Stimulated activated CD8-positive, alpha-beta memory T cell treated with anti-CD3 and anti-CD28 coated beads, Interleukin-12 subunit alpha, Interleukin-12 subunit beta, amount 100 ng/mL, for 1 hour (primary cell): ENCODE measurements at regions not wholly inside any gene's neighbourhood (a gene's known extent, or its start where the extent isn't known, plus 50 kb on each side); places are given as distances from the start of the nearest gene placed in this dataset.

Experiments
- DNase-seq: peaks from one replicate; pipeline ENCODE4 v3.0.0-alpha.2; 2020; ENCODE audit warnings: low read depth

DNA sequence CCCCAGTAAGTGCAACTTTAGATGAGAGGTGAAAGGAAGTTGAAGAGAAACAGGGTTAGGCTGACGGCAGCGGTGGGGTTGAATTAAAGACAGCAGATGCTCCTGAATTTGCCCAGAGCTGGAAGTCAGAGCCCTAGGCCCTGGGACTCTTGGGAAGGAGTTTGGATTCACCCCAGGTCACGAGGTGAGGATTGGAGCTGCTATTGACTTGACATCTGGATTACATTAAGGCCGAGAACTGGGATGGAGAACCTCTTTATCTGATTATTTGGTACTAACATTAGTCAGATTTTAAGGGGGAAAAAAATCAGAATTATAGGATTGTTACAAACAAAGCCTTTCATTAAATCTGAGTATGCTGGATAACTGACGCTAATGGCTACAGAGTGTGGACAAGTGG lies 367.2 kb downstream of the ZNF536 start:
- no peak for DNase-seq

DNA sequence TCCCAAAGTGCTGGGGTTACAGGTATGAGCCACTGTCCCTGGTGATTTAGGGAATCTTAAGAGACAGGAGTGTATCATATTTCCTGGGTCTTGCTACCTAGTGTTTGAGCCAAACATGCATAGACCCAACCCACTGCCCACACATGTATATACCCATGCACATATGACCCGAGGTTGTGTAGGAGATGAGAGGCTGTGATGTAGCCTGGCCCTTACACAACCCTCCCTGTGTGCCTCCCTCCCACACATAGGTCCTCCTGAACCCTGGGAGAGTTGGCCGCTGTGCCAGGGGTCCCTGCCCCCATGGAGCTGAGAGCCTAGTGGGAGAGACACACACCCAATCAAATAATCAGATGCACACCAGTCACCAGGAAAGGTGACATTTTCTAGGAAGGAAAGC lies 365.9 kb downstream of the ZNF536 start:
- DNase-seq: no peak

DNA sequence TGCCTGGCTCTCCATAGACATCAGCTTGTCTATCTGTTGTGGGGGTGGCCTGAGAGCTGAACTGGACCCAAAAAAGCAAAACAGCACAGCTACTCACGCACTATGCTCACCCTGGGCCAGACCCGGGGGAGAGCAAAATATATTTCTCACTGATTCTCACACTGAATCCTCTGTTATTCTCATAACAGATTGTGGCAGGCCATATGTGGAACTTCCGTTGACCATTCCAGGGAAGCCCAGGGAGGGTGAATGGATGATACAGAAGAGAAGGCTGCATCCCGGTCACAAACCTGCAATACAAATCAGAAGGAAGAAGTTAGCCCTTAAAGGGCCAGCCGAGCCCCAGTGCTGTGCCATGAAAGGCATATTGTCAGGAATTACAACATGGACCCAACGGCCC lies 362.5 kb downstream of the ZNF536 start:
- no peak for DNase-seq

DNA sequence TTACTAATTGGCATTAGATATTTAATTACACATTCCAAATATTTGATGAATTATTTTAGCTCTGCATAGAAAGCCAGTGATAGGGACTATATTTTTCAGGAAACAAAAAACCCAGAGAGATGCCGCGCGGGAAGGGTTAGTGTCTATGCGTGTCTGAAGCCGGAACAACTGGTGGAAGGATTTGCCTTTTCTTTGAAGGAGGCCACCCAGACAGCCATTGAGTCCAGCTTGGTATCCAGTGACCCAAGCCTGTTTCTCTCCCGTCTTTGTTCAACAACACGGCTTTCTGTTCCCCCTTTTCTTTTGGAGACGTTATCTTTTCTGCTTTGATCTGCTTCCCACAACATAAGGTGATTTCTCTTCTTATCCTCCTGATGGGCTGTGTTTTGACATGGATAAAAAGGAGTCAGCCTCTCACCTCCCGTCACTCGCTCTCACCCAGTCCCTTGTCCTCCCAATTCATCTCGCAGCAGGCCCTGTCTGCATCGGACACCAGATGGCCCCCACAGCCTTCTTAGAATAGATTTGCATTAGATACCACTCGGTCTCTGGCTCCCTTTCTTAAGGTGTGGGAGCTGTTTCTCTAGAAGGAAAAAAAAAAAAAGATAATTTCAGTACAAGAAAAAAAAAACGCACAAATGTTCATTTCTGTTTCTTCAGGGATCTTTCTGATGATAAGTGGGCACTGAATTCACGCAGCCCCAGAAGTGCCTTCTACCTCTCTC lies 361.8 kb downstream of the ZNF536 start:
- no peak for DNase-seq

DNA sequence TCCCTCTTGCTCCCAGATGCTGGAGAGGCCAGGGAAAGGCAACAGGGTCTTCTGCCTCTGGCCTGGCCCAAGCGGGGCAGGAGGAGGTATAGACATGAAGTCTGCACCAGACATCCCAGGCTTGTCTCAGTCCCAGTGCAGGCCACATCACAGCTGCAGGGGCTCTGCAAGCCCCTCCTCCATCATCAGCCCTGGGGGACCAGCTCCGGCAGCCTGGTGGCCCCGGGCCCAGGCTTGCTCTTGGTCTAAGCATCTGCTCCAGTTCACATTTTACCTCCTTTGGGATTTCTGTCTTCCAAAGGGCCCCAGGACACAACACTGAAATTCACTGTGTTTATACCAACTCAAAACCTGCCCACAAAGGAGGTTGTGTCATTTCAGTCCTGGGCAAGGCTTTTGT lies 359.4 kb downstream of the ZNF536 start:
- DNase-seq: no peak

DNA sequence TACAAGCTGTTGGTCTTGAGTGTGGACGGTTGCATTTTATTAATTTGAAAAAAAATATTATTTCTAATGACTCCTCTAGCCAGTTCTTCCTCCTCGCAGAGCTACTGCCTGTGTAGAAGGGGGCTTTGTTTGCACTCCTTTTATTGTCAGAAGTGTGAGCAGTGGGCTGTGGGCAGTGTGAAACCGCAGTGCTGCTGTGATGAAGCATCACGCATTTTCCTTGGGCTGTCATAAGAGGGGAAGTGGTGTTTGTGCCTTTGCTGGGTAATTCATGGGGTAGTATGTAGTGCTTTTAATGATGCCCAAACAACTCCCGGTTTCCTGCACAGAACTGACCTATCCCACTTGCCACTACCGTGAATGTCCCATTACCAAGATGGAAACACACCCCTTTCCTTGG lies 357.3 kb downstream of the ZNF536 start:
- no peak for DNase-seq

DNA sequence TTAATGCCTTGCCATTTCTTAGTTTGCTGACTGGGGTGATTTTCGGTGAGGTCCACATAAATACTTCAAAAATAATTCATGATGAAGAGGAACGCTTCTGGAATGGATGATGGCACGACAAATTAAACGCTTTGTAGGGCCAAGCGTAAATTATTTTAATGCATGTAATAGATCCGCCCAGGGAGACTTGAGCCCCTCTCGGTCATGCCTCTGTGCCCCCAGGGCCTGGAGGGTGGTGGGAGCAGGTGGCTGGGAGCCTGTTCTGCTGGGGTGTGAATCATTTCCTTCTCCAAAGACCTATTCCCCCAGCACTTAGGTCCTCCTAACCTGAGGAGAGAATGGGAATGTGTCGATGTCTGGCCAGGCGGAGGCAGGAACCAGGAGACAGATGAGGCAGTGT lies 350.6 kb downstream of the ZNF536 start:
- no peak for DNase-seq

DNA sequence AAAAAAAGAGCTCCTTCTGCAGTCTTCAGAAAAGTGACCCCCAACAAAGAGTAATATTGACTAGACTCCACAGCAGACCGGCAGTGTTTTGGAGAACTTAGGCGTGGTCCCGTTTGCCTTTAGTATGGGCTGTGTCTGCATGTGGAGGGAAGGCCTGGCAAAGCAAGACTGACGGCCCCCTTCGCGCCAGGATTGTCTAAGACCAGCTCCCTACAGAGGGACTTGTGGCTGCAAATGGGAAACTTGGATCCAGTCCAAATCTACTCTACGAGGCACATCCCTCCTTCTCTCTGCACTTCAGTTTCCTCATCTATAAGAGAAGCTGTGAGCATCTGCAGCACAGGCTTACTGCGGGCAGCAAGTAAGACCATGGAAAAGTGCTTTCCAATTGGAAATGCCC lies 350.0 kb downstream of the ZNF536 start:
- DNase-seq: no peak

DNA sequence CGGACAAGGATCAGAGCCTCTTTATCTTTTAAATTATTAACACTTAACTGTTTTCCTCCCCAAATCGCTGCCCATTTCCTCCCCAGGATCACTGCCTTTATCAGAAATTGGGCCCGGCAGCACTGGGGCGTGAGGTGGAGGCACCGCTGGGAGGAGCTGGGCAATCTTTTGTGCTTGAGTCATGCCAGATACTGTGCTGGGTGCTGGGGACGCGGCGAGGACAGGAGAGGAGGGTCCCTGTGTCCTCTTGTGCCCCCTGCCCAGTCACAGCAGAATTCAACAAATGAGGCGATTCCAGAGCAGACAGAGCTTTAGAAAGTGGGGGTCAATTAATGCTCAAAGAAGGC lies 347.8 kb downstream of the ZNF536 start:
- no peak for DNase-seq

DNA sequence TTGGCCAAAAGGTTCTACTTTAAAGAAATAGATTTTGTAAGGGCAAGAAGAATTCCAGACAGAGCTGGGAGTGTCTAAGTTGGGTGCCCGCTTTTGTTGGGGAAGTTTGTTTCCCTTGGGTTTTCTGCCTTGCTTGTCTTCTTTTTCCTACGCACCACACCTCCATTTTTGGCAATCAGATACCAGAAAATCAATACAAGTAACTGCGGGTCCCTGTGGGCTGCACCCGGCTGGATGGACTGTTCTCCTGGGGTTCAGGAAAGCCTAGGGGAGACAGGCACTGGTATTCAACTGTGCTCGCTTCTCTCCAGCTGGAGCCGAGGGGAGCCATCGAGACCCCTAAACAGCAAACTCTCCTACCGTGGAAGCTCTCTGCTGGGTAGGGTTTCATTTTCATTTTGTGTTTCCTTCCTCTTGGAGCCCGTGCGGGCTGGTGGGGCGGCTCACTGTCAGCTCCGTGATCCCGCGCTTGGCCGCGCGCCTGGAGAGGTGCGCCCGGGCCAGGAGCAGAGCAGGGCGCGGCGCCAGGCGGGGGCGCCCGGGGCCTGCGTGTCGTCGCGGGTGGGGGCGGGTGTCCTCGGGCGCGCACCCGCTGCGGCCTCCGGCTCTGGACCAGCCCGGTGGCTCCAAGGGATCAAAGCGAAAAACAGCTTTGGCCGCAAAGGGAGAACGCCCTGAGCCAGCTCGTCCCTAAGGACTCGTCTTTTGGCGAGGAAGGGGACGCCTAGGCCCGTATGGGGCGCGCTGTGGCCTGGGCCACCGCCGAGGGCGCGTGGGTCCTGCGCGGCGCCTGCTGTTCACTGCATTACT lies 347.2 kb downstream of the ZNF536 start:
- no peak for DNase-seq

DNA sequence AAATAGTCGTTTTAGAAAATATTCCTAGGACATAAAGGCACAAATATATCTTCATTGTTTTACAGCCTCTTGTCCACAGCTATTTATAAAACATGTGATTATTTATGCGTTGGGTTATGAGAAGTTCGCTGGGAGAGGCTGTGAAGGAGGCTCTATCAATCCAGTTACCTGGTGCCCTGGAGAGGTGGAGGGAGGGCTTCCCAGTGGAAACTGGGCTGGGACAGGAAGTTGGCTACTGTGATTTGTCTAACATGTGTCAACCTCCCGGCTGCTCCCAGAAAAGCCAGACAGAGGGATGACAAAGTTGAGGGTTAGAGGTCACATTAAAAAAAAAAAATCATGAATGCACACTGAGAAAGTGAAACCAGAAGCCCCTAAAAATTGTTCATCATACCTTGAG lies 346.5 kb downstream of the ZNF536 start:
- DNase-seq: no peak

DNA sequence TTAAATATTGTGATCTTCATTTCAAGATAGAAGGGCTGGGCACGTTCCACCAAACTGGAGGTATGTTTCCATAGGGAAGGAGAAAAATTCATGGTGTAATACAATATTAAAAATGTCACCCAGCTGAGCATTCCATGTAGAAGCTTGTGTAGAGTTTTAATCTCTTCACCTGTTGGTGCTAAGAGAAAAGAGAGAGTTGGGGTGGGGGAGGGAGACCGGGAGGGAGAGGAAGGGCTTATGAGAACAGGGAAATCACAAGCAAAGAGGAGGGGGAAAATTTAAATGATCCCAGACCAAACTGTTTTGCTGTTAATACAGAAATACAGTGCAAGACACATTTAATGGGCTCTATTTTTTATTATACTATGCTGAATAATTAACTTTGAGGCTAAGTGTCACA lies 345.8 kb downstream of the ZNF536 start:
- no peak for DNase-seq

DNA sequence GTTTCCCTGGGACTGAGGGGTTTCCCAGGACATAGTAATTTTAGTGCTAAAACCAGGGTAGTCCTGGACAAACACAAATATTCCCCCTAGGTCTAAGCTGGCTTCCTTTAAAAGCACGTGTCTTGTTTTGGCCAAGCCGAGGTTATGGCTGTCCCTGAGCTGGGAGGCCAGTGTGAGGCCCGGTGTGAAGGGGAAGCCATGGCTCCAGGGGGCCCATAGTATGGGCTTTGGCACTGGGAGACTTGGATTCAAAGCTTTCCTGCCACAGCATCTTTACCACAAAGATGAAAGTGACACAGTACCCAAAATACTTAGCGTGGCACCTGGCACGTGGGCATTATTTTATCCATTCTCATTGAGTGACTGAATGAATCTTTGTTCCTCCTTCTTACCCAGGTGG lies 345.2 kb downstream of the ZNF536 start:
- no peak for DNase-seq

DNA sequence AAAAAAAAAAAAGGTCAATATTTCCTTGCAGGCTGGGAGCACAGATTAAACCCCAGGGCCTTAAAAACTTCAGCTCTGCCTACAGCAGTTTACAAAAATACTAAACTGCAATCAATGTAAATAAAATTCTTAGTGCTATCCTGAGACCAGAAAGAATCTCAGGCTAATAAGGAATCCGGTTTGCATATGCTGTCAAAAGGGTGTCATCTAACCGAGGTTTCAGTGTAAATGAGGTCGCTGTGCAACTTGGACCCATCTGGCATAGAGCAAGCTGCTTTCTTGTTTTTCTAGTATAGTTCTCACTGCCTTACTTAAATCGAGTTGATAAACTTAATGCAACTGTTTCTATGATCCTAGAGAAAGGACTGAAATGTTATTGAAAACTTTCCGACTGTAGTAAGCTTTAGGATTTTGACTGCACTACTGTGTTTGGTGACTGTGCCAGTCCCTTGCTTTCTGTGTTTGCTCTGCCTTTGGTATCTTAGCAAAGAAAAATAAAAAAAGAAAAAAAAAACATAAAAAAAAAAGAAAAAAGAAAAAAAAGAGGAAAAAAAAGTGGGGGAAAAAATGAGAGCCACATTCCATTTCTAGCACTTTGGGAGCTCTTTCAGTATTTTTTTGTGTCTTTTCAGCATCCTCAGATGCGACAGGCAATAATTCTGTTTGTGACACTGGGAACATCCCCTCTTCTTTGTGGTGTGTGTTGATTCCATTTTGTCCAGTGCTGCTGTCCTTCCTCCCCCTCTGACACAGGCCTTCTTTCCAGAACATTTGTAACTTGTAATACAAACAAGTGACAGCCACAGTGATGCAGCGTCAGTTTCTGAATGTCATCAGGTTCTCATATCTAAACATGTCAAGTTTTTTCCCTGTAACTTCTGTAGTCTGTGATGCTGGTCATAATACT lies 340.5 kb downstream of the ZNF536 start:
- no peak for DNase-seq

DNA sequence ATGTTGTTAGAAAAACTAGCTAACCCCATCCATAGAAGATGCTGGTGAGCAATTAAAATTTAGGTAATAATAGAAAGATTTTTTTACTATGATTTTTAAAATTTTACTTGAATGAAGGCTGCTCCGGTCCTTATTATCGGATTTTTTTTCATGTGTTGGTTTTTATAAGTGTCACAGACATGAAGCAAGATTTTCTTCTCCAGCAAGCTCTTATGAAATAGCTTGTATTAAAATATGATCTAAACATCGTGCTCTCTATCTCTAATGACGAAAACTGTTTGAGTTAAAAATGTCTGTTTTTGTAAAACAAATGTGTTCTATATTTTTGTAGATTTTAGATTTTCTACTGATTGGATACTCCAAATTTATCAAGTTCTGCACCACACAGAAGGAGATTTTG lies 339.6 kb downstream of the ZNF536 start:
- no peak for DNase-seq

DNA sequence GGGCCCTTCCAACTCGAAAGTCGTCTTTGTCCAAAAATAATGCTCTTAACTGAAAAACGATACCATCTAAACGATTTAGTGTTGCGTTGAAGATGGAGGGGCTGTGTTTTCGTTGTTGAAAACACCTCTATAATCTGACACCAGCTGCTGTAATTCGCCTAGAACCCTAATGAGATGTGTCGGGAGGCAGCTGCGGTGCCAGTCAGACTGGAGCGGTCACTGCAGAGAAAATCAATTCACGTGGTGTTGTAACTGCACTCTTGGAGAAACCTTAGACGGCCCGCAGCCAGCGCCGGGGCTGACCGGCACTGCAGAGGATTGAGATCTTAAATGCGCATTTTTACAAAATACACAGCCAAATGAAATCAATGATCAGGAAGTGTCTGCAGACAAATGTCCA lies 339.1 kb downstream of the ZNF536 start:
- DNase-seq: no peak

DNA sequence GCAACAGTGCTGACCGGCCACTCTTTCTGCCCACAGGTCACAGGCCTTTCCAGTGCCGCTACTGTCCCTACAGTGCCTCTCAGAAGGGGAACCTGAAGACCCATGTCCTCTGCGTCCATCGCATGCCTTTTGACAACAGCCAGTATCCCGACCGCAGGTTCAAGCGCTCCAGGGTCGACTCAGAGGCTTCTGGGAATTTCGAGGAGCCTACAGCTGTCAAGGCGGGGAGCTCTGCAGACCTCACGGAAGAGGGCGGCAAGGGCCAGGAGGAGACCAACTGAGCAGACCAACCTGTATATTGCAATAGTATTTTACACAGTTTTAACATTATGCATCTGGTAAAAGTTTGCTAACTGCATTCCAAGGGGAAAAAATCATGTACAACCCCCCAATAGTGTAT lies 338.5 kb downstream of the ZNF536 start:
- no peak for DNase-seq

DNA sequence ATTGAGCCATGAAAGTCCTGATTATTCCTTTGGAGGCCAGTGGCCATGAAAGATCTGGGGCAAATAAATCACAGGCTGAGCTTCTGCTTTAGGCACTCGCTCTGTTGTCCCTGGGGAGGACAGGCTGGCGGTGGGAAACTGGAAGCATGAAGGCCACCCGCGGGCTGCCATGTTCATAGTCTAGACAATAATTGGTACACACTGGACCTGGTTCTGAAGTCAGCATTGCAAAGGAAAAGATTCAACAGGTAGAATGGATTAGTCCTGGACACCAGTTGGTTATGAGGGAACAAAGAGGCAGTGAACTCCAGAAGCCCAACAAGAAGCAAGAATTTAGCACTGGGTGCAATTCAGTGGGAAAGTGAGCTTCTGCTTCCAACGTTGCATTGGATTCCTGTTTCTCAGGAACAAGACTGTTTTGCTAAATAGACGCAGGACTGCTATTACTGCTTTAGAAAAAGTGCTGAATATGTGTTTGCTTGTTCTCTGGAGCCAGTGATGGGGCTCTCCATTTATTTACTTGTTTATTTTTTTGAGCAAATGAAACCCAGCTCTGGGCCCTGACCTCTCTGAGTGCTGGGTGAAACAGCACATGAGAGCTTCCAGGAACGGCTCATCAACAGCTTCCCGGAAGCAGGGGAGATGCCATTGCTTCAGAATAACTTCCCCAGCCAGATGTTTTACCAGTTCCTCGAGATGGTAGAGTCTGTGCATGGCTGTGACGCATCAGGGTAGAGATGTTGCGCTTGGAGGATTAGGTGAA lies 336.4 kb downstream of the ZNF536 start:
- no peak for DNase-seq

DNA sequence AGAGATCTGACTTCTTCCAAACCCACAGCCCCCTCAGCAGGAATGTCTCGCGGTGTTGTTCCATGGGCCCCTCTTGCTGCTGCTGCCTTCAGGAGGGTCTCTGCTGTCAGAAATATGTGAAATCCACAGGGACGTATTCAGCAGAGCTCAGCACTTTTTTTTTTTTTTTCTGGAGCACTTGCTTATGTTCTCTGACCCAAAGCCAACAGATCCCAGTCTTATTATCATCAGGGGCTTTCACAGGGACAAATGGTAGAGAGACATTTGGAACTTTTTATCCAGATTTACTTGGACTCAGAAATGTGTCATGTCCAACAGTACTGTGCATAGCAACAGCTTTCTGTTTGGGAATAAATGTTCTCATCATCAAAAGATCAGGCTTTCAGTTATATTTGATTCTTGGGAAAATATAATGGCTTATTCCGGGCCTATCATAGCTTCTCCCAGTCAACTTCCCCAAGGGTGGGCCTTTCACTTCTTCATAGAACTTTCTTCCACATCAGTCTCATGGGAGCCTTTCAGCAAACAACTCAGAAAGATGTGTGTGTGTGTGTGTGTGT lies 332.7 kb downstream of the ZNF536 start:
- no peak for DNase-seq

DNA sequence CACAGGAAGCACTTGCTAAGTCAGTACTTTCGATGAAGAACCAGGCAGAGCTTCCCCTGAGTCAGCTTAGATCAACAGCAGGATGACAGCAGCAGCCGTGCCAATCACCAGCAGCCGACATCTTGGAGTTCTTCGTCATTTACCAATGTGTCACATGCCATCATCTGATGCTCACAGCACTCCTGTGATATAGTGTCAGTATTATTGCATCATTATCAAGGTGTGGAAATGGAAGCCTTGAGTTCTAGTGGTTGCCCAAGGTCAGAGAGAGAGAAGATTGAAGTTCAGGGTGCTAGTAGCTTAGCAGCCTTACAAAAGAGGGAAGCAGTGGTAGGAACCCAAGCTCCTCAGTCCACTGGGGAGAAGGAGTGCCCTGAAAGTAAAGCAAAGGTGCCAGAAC lies 331.5 kb downstream of the ZNF536 start:
- DNase-seq: no peak

DNA sequence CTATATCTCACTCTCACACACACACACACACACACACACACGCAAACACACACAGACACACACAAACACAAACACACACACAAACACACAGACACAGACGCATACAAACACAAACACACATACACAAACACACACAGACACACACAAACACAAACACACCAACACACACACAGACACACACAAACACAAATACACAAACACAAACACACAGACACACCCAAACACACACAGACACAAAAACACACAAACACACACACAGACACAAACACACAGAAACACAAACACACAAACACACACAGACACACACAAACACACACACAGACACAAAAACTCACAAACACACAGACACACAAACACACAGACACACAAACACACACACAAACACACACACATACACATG lies 329.0 kb downstream of the ZNF536 start:
- DNase-seq: no peak

DNA sequence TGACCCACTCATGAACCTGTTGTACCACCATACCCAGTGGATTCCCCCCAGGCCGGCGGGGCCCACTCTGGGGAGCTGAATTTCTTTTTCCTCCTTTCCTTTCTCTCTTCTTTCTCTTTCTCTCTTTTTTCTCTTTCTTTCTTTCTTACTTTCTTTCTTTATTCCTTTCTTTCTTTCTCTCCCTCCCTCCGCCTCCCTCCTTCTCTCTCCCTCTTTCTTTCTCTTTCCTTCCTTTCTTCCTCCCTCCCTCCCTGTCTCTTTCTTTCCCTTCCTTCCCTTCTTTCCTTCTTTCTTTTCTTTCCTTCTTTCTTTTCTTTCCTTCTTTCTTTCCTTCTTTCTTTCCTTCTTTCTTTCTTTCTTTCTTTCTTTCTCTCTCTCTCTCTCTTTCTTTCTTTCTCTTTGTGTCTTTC lies 327.7 kb downstream of the ZNF536 start:
- no peak for DNase-seq
